ENCODE measurements at regions not wholly inside any gene's neighbourhood (a gene's known extent, or its start where the extent isn't known, plus 50 kb on each side); places are given as distances from the start of the nearest gene placed in this dataset.
"Not testable (repeated sequence)": the region's sequence is repeated elsewhere in the genome, so short reads cannot be mapped to it uniquely, and the experiment has no call there.

DNA sequence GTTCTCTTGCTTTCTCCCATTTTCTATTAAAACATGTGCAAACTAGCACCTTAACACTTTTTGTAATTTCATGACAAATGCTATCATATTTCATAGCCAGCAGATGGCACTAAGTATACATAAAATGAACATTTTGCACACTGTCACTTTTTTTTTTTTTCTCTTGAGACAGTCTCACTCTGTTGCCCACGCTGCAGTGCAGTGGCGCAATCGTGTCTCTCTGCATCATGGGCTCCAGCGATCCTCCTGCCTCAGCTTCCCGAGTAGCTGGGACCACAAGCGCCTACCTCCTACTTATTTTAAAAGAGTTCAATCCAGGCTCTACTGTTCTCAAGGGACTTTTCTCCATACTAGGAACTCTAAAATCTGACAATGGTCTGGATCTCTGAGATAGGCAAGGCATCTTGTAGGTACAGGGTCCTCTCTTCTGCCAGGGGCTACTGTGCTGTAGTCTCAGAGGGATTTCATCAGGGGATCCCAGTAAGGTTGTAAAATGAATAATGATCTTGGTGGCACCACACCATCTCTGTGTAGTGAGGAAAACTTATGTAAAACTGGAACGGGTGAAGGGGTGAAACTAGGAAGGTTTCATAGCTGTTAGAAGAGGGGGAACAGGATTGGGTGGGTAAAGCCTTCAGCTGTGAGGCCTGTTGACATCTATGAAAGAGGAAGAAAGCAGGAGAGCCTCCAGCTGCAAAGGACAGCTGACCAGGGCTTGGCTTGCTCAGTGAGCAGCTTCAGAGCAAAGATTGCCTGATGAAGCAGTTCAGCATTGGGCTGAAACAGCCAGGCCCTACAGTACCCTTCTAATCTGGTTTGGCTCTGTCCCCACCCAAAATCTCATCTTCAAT lies 196.9 kb downstream of the AVL9 start:
- peak overlapping the region in 1 of 10 donors; percentile 19 for H3K4me3 ChIP-seq
- ATAC-seq = peak; percentile 67 to 91 (median 81)

DNA sequence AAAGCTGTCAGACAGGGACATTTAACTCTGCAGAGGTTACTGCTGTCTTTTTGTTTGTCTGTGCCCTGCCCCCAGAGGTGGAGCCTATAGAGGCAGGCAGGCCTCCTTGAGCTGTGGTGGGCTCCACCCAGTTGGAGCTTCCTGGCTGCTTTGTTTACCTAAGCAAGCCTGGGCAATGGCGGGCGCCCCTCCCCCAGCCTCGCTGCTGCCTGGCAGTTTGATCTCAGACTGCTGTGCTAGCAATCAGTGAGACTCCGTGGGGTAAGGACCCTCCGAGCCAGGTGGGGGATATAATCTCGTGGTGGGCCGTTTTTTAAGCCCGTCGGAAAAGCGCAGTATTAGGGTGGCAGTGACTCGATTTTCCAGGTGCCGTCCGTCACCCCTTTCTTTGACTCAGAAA lies 192.8 kb downstream of the AVL9 start:
- H3K4me1 ChIP-seq = peaks cover 0 to 10% (median 0%) of the 10 kb centered on the region in 9 donors
- WGBS, 2 donors = 94 to 100% methylated on average over 4 to 13 of the region's 13 CpGs
- intact Hi-C loops (cut with DNase I) = not testable (repeated sequence)

More for the DNA sequence above, 196.9 kb downstream of the AVL9 start:
- intact Hi-C loops (cut with DNase I) = loop anchor here in 1 of 10 donors (10.0 kb wide), 1 partner anchor 413 kb away; the partner anchor contains the start of gene RP9
- 30 to 41% methylated on average over 7 of the region's 7 CpGs for WGBS, 2 donors
- TF ChIP-seq, protein P1, sequence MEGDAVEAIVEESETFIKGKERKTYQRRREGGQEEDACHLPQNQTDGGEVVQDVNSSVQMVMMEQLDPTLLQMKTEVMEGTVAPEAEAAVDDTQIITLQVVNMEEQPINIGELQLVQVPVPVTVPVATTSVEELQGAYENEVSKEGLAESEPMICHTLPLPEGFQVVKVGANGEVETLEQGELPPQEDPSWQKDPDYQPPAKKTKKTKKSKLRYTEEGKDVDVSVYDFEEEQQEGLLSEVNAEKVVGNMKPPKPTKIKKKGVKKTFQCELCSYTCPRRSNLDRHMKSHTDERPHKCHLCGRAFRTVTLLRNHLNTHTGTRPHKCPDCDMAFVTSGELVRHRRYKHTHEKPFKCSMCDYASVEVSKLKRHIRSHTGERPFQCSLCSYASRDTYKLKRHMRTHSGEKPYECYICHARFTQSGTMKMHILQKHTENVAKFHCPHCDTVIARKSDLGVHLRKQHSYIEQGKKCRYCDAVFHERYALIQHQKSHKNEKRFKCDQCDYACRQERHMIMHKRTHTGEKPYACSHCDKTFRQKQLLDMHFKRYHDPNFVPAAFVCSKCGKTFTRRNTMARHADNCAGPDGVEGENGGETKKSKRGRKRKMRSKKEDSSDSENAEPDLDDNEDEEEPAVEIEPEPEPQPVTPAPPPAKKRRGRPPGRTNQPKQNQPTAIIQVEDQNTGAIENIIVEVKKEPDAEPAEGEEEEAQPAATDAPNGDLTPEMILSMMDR (IDR thresholded peaks at IDR 0.05) = peak in 7 of 9 donors; percentile 36 to 59 (median 50)
- H3K4me1 ChIP-seq = peaks cover 0 to 10% (median 0%) of the 10 kb centered on the region in 9 donors
- peaks cover 0 to 14% (median 0%) of the 10 kb centered on the region in 9 donors for H3K36me3 ChIP-seq
- H3K27me3 ChIP-seq = not testable (repeated sequence)
- peak in 1 of 2 donors; percentile 34 for DNase-seq
- H3K9me3 ChIP-seq = peaks cover 0 to 17% (median 0%) of the 10 kb centered on the region in 11 donors
- peak overlapping the region in 1 of 10 donors; percentile 26 for H3K27ac ChIP-seq

DNA sequence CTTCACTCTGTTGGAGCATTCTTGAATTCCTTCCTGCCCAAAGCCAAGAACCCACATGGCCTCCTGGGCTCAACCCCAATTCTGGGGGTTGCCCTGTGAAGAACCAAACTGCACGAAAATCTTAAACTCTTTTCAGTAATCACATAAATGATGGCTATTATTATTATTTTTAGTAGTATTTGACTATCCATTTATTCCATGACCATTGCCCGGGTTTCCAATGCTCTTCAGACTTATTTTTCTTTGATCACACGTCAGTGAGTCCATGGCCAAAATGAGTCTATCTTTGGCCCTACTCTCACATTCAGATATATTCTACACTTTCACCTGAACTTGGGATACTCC lies 185.9 kb downstream of the AVL9 start:
- no peaks in the 10 kb centered on the region for H3K9me3 ChIP-seq
- ATAC-seq (no peak), DNase-seq (no peak)
- H3K36me3 ChIP-seq = peaks cover 0 to 8% (median 0%) of the 10 kb centered on the region in 9 donors
- no peaks in the 10 kb centered on the region for H3K27me3 ChIP-seq
- no peak overlapping the region for H3K4me3 ChIP-seq
- no peaks in the 10 kb centered on the region for H3K4me1 ChIP-seq
- no peak overlapping the region for H3K27ac ChIP-seq
- 59 to 65% methylated on average over 3 of the region's 3 CpGs for whole genome bisulfite sequencing, 2 donors
- intact Hi-C loops (cut with DNase I) = no loop called here
- TF ChIP-seq, protein P1 (IDR thresholded peaks at IDR 0.05) = no peak

More for the DNA sequence above, 192.8 kb downstream of the AVL9 start:
- H3K9me3 ChIP-seq, H3K27me3 ChIP-seq, DNase-seq, ATAC-seq, H3K27ac ChIP-seq, H3K4me3 ChIP-seq, H3K36me3 ChIP-seq: not testable (repeated sequence)

DNA sequence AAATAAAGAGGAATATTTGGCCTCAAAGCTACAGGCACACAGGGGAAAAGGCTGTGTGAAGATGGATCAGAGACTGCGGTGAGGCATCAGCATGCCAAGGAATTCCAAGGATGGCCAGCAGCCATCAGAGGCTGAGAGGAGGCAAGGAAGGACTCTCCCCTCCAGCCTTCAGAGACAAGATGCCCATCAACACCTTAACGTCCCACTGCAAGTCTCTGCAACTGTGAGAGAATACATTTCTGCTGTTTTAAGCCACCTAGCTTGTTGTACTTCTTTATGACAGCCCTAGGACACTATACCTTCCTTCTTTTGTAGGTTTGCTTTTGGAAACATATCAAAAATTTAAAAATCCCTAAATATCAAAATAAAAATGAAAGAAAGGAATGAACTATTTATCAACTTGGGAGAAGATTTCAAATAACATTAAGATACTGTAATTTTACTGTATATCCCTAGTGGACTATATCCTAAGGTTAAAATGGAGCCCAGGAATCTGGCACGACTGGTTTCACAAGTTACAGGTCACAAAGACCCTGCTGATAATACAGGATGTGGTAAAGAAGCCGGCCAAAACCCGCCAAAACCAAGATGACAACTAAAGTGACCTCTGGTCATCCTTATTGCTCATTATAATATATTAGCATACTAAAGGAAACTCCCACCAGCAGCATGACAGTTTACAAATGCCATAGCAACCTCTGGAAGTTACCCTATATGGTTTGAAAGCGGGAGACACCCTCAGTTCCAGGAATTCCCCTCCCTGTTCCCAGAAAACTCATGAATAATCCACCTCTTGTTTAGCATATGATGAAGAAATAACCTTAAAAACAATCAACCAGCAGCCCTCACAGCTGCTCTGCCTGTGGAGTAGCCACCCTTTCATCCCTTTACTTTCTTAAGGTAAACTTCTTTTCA lies 185.2 kb downstream of the AVL9 start:
- no peak overlapping the region for H3K4me3 ChIP-seq
- 70 to 71% methylated on average over 6 of the region's 6 CpGs for WGBS, 2 donors
- TF ChIP-seq, protein P1 (IDR thresholded peaks at IDR 0.05) = no peak
- H3K27ac ChIP-seq = no peak overlapping the region
- no peaks in the 10 kb centered on the region for H3K27me3 ChIP-seq
- ATAC-seq (no peak), DNase-seq (no peak)
- intact Hi-C loops (cut with DNase I) = no loop called here
- no peaks in the 10 kb centered on the region for H3K4me1 ChIP-seq
- no peaks in the 10 kb centered on the region for H3K9me3 ChIP-seq
- peaks cover 0 to 14% (median 0%) of the 10 kb centered on the region in 9 donors for H3K36me3 ChIP-seq

Measured in heart right ventricle (tissue), 16 donors.